Middle frontal gyrus (tissue), 1 donor: ENCODE measurements at regions not wholly inside any gene's neighbourhood (a gene's known extent, or its start where the extent isn't known, plus 50 kb on each side); places are given as distances from the start of the nearest gene placed in this dataset.
"Not testable (repeated sequence)": the region's sequence is repeated elsewhere in the genome, so short reads cannot be mapped to it uniquely, and the experiment has no call there.

Source experiments
- DNase-seq: peaks from one replicate; pipeline ENCODE4 v3.0.0-alpha.2; 2015; ENCODE audit warnings: low spot score; ENCODE audit errors: extremely low spot score

DNA sequence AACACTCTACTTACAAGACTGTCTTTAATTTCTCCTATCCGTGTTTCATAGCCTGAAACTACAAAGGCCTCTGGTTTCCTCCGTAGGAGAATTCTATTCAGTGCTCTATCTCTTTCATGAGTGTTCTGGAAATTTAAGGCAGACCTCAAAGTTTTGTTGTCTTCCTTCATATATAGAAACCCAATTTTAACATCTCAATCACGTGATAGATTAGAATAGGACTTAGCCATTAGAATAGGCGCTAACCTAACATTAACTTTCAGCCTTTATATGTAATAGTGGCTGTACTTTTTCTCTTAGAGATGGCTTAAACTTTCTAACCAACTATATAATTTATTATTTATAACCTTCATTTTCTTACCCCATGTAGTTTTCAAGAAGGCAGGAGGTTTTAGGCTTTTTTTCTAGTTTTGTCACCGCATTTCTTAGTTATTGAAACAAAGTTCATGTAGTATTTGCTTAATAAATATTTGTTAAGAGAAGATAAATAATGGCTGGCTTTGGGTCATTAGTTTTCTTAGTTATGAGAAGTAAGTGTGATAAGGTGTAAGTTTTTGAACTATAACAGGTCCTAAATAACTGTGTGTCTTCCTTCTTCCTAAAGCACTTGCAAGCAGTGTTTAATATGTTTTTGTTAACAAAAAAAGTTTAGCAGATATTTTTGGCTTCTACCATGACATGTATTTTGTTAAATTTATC is 1504.6 kb upstream of the ADGRL3 start:
- no peak for DNase-seq

DNA sequence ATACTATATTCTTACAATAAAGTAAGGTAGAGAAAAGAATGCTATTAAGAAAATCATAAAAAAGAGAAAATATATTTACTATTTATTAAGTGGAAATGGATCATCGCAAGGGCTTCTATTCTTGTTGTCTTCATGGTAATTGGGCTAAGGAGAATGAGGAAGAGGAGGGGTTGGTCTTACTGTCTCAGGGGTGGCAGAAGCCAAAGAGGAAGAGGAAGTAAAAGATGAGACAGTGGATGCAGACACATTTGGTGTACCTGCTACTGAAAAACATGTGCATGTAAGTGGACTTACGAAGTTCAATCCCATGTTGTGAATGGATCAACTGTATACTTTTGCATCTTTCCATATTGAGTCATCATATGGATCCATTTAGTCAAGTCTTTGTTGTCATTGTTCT is 1502.1 kb upstream of the ADGRL3 start:
- no peak for DNase-seq

DNA sequence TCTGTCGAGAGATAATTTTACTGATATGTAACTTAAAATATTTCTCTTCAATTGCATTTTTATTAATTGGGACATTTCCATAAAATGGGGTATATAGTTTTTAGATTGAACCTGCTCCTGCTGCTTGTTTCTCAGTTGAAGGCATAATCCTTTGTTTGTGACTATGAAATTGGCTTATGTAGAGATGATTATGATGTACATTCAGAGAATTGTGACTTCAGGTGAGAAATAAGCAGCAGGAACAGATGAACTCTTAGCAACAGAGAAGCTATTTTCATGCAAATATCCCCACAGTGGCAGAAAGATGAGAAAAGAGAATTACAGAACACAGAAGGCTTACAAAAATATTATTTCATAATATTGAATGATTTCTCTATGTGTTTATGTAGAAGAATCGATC is 1499.5 kb upstream of the ADGRL3 start:
- DNase-seq, result no peak

DNA sequence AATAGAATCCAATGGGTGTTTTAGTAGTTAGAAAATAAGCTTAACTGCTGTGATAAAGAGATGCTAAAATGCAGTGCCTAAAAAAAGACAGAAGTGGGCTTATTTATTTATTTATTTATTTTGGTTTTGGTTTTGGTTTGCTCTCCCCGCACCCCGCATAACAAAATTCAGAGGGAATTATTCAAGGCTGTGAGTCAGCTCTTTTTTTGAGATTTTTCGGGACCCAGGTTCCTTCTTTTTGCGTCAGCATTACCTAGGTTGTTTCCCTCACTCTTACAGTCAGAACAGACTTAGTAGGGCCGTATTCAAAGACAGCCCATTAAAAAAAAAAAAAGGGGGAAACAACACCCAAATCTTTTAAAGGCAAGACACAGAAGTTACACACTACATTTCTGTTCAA is 1495.5 kb upstream of the ADGRL3 start:
- DNase-seq, result no peak

DNA sequence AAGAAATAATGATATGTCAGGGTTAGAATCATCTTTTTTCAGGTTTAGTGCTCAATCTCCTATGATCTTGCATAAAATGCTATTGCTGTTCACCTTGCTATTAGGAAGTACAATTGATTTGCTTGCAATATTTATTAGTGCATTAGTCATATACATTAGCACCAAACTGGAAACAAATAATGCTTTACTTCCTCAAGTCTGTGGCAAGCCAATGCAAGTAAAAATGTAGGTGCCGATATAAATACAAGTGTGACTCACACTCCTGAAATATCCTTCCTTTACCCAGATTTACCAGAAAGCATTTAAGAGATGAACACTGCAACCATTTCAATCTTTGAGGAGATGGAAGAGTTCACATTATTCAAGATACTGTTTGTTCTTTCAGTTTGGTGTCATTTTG is 1487.7 kb upstream of the ADGRL3 start:
- no peak for DNase-seq

DNA sequence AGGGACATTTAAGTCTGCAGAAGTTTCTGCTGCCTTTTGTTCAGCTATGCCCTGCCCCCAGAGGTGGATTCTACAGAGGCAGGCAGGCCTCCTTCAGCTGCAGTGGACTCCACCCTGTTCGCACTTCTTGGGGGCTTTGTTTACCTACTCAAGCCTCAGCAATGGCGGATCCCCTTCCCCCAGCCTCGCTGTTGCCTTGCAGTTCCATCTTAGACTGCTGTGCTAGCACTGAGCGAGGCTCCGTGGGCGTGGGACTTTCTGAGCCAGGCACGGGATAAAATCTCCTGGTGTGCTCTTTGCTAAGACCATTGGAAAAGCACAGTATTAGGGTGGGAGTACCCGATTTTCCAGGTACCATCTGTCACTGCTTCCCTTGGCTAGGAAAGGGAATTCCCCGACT is 1475.8 kb upstream of the ADGRL3 start:
- not testable (repeated sequence) for DNase-seq

DNA sequence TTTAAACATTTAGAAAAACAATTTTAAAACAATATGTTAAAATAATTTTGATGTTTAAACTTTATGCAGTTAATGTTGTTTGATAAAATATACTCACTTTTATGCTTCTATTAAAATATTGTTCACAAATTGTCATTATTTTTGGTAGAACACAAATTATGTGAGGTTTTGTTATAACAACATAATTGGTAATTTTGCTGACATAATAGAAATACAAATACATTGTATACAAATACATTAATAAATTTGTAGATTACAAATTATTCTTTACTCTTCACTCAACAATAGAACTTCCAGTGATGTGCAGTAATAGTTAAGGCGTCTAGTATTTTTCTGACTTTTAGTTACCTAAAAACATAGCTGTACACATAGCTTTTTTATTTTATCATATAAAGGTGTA is 1472.4 kb upstream of the ADGRL3 start:
- no peak for DNase-seq

DNA sequence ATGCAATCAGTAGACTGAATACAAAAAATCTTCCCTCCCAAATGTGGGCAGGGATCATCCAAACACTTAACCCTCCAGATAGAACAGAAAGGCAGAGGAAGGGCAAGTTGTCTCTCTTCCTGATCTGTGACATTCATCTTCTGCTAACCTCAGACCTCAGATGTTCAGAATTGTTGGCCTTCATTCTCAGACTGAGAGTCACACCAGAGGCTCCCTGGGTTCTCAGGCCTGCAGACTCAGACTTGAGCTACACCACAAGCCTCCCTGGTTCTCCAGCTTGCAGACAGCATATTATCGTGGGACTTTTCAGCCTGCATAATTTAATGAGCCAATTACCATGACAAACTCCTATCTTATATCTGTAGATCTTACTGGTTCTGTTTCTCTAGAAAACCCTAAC is 1471.6 kb upstream of the ADGRL3 start:
- no peak for DNase-seq

DNA sequence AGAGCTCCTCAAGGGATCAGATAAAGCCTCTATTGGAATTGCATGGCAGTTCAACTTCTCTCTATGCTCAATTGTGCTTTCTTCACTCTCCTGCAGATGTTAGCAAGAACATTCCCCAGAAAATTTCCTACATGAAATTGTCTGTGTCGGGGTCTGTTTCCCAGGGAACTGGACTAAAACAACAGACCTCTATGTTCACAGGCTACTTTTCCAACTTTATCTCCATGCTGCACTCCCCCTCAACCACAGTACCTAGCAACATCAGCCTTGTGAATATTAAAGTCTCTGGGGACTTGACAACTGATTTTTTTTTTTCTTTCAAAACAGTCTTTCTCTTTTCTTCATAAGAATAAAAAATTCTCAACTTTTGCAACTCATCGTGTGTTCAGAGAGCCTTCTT is 1470.8 kb upstream of the ADGRL3 start:
- DNase-seq, result no peak

DNA sequence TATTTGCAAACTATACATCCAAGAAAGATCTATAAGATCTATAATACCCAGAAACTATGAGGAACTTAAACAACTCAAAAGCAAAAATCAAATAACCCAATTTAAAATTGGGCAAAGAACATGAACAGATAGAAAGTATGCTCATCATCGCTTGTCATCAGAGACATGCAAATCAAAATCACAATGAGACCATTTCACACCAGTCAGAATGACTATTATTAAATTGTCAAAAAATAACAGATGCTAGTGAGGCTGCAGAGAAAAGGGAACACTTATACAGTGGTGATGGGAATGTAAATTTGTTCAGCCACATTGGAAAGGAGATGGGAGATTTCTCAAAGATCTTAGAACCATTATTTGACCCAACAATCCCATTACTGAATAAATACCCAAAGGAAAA is 1451.7 kb upstream of the ADGRL3 start:
- DNase-seq, result no peak

DNA sequence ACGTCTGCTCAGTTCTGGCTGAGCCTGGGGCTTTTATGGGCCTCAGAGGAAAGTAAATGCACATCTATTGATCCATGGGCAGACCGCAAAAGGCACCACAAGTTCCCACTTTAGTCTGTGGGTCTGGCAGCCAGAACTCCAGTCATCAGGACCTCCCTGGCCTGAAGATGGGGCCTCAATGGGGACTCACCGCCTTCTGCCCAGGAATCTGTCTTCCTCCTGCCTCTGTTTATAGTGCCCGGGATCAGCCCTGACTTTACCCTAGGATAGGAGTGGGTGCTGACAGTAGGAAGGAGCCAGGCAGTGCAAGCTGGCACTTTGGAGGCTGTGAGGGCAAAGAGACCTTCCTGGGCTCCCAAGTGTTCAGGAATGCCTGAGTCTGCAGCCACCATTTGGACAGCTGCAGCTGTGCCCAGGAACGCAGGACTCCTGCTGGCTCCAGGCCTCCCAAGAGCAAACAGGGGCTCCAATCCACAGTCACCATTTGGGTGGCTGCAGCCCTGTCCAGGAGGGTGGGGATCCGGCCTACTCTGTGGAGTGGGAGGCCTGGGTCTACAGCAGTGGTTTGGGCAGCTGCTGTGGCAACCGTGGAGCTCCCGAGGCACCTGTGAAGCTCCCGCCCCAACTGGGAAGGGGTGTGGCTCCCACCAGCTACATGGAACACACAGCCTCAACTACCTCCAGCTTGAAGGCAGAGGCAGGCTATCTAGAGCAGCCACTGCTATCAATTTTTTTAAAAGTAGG is 1440.9 kb upstream of the ADGRL3 start:
- no peak for DNase-seq

DNA sequence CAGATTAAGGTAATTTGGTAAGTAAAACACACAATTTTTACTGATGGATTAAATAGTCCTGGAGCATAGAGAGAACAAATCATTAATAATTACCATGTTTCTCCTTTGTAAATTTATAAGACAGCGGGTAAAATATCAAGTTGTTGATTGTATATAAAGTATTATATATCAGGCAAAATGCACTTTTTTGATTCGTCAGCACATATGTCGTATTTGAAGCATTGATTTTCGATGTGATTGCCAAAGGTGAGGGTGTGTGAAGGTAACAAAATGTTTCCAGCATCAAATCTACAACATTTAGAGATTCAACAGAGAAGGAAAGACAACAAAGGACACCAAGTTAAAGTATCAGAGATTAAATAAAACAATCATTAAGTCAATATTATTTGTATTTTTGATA is 1437.8 kb upstream of the ADGRL3 start:
- DNase-seq, result no peak

DNA sequence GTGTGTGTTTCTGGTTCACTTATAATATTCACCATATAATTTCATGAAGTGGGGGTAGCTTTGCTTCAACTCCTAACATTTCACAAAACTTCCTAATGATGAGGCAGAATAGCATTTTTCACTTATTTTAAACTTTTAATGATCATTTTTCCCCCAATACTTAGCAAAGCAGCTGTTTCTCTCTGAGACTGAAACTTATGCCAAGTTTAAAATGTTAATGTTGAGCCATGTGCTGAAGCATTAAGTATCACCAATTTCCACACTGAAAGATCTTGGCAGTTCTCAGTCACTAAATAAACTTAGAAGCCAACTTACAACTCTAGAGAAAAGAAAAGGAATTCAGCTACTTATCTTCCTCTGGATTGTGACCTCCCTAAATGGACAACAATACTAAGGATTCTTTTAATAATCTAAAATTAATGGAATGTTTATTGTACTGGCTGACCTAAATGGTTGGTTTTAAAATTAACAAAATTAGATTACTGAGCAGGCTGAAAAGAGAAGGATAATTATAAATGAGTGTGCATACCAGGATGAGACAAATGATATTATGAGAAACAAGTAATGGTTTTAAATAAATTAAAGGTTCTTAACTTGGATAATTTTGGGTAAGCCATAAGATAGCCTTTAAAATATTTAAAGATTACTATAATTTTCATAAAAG is 1429.4 kb upstream of the ADGRL3 start:
- no peak for DNase-seq

DNA sequence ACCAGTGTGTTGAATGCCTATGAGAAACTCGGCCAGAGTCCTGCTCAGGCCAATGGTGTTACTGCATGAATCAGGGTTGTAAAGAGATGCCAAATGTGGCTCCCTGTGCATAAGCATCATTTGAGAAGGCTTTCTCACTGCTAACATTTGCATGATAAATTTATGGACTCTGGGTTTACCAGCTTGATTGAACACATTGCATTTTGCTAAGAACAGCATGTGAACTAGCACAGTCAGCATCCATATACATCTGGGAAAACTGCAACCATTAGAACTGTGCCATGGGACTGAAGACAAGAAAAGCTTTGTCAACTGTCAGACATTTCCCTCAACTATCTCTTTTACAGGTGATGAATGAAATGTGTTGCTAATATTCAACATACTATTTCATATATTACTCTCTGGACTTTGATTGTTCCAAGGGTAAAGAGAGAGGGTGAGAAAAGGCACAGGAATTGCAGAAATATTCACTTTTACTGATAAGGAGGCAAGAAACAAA is 1427.4 kb upstream of the ADGRL3 start:
- DNase-seq, result no peak

DNA sequence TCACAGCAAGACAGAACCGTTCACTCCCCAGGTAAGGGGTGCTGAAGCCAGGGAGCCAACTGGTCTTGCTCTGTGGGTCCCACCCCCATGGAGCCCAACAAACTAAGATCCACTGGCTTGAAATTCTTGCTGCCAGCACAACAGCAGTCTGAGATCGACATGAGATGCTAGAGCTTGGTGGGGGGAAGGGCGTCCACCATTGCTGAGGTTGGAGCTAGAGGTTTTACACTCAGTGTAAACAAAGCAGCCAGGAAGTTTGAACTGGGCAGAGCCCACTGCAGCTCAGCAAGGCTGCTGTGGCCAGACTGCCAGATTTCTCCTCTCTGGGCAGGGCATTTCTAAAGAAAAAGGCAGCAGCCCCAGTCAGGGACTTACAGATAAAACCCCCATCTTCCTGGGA is 1419.9 kb upstream of the ADGRL3 start:
- not testable (repeated sequence) for DNase-seq

DNA sequence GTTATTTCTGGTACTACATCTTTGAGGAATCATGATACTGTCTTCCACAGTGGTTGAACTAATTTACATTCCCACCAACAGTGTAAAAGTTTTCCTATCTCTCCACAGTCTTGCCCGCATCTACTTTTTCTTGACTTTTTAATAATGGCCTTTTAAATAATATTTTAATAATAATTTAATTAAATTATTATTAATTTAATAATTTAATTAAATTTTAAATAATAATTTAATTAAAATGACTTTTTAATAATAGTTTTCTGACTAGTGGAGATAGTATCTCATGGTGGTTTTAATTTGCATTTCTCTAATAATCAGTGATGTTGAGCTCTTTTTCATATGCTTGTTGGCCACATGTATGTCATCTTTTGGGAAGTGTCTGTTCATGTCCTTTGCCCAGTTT is 1395.0 kb upstream of the ADGRL3 start:
- no peak for DNase-seq

DNA sequence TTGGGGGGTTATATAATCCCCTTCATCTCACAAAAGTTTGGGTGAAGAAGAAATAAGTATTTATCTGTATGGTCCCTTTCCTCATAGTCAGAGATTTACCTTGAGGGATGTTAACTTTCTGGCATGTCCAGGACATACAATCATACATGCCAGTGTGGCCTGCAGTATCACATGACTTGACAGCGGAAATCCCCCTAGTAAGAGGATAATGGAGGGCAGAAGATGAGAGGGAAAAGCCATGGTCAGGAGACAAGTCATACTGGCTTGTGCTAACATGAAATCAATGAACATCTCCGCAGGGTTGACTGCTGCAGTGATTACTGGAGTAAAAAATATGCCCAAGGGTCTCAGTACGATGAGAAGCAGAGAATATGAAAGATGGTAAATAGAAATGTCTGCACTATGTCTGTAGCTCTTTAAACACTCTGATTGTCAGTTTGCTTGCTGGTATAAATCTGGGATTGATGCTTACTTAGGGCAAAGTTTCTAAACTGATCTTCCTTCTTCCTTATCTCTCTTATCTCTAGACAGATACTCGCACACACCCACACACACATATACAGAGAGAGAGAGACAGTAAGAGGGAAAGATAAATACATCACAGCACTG is 1385.6 kb upstream of the ADGRL3 start:
- no peak for DNase-seq

DNA sequence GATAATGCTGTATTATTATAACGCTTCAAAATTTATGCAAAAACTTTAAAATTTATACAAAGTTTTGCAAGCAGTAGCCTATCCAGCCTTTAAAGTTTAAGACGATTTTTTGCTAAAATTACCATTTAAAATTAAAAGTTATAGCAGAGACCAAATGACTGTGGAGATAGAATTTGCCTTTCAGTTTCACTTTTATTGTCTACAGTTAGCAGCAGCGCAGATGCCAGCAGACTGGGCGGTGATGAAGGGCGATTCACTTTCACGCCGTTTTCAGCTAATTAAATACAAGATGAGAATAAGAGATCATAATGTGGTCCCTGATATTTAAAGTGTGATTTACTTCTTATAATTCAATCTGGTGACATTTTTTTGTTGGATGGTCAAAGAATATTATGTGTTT is 1381.5 kb upstream of the ADGRL3 start:
- DNase-seq, result no peak

DNA sequence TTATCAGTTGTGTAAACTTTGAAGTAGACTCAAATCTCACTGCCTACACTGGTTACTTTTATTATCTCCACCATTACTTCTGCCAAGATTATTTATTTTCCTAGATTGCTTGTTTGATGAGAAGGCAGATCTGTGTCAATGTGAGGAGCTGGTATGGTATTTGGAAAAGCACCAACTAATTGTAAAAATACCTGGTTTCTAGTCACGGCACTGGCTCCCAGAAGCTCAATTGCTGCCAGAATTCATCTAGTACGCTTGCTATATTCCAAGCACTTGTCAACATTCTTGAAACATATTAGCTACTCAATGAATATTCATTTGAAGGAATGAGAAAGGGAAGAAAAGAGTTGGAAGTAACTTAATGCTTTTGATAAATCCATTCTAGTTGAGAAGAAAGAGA is 1376.8 kb upstream of the ADGRL3 start:
- DNase-seq, result no peak

DNA sequence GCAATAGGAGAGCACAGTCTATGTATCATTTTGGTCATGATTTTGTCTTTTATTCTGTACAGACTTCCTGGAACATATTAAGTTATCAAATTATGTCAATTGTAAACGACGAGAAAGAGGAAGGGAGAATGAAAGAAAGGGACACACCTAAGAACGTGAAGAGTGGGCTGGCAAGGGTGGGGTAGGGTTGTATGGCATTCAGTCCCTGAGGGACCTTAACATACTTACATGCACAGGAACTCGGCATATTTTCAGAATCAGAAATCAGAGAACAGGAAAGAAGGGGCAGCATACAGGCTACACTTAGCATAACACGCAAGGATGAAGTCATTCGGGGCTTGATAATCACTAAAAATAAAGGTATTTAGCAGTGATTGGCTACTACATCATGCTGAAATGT is 1375.0 kb upstream of the ADGRL3 start:
- no peak for DNase-seq

DNA sequence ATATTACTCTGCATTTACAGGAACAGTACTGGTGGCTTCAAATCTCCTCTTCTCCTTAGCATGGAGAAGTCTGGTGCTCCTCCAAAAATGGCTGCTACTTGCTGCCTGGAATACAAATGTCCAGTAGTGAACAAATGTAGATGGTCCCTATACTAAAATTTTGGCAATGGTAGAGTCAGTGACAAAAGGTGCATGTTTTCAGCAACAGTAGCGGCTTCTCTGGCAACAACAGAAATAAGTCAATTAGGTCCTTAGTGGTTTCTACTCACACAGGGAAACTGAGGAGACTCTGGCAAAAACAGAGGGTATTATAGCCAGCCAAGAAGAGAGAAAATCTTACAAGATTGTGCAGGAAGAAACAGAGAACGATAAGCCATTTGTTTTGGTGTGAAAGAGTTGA is 1368.4 kb upstream of the ADGRL3 start:
- DNase-seq, result no peak

DNA sequence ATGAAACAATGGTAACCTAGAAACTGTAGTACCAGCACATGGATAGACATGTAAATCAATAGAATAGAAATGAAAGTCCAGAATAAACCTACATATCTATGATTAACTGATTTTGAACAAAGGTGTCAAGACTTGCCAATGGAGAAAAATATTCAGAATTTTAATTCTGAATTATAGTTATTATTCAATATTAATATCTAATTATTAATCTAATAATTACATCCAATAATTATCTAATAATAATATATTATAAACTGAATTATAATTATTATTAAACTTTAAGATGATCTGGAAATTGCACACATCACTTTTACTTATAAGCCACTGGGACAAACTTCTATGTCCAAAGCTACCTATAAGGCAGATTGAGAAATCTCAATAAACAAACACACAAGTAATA is 1365.2 kb upstream of the ADGRL3 start:
- DNase-seq, result no peak
